HG02798 (cell line): ENCODE measurements at regions not wholly inside any gene's neighbourhood (a gene's known extent, or its start where the extent isn't known, plus 50 kb on each side); places are given as distances from the start of the nearest gene placed in this dataset.
"Not testable (repeated sequence)": the region's sequence is repeated elsewhere in the genome, so short reads cannot be mapped to it uniquely, and the experiment has no call there.

Source experiments
- ATAC-seq: cut with Tn5 transposase; IDR thresholded peaks from one replicate; pipeline ENCODE4 v1.9.1; 2021; ENCODE audit warnings: mild to moderate bottlenecking; ENCODE audit not compliant: unreplicated experiment, poor library complexity

DNA sequence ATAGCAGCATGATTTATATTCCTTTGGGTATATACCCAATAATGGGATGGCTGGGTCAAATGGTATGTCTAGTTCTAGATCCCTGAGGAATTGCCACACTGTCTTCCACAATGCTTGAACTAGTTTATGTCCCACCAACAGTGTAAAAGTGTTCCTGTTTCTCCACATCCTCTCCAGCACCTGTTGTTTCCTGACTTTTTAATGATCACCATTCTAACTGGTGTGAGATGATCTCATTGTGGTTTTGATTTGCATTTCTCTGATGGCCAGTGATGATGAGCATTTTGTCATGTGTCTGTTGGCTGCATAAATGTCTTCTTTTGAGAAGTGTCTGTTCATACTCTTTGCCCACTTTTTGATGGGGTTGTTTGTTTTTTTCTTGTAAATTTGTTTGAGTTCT is 54.0 kb upstream of the GPR89A start:
- not testable (repeated sequence) for ATAC-seq

- no peak for ATAC-seq
These were observed 62.7 kb upstream of the GPR89A start for GRCh38 chr1:145545055-145545454.

DNA sequence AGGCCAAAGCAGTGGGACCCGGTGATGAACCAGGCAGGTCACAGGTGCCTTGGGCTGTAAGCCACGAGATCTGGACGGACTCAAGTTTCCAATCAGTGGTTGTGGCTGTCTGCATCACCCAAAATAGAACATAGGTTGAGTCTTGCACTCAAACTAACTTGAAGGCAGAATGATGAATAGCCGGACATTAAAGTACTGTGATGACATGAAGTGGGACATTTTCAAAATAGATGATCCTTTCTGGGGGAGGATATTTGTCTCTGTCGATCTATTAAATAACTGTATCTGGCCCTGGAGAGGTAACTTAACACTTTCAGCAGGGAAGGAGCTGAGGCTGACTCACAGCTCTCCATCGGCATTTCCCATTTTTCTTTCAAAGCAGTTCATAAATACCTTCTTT is 66.1 kb upstream of the GPR89A start:
- ATAC-seq = not testable (repeated sequence)

DNA sequence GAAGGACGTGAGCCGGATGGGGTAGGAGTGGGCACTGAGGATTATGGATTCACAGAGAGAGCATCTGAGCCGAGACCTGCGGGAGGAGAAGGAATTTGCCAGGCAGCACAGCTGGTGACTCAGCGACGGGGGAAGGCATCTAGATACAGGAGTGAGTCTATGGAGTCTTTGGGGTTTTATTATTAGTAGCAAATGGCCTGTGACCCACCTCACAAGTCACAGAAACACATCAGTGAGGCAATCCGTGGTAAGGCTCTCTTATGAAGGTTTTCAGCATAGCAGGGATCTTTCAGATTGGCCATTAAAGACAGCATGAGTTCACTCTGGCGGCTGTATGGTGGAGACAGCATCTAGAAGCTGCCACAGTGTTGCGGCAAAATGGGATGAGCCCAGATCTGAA is 66.5 kb upstream of the GPR89A start:
- not testable (repeated sequence) for ATAC-seq

- ATAC-seq = not testable (repeated sequence)
These were observed 69.5 kb upstream of the GPR89A start for GRCh38 chr1:145538118-145538882.

DNA sequence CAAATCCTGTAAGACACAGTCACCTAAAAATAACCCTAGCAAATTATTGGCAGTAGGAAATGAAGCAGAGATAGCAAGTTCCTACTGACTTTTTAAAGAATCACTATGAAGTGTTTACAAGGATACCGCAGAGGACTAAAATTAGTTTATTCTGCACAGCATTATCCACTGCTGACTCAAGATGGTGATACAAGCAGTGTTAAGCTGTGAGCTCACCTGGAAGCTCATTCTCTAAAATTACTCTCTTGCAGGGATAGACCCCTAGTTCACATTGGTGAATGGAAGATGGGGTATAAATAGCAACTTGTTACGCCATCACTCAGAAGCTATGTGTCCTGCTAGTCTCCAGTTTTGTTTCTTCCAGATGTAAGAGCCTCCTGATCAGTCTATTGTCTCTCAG is 70.8 kb upstream of the GPR89A start:
- not testable (repeated sequence) for ATAC-seq

- not testable (repeated sequence) for ATAC-seq
These were observed 72.3 kb upstream of the GPR89A start for GRCh38 chr1:145535461-145535860.

DNA sequence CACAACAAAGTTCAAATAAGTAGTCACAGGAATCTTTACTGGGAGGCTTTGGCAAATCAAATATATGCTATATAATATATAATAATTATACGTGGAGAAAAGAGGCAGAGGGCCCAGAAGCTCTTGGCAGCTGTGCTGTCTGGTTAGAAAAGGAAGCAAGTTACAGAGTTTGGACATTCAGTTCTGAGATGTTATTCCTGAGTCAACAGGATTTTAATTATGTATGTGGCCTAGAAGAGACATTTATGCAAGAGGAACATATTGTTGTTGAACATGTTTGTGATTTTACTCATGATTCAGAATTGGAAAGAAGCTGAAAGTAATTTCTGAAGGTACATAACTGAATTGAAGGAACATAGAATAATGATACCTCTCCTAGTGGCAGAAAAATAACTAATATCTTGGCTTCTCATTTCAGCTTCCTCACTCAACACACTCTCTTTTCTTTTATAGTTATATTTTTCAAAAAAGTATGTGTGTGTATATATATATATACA is 79.7 kb upstream of the GPR89A start:
- not testable (repeated sequence) for ATAC-seq

DNA sequence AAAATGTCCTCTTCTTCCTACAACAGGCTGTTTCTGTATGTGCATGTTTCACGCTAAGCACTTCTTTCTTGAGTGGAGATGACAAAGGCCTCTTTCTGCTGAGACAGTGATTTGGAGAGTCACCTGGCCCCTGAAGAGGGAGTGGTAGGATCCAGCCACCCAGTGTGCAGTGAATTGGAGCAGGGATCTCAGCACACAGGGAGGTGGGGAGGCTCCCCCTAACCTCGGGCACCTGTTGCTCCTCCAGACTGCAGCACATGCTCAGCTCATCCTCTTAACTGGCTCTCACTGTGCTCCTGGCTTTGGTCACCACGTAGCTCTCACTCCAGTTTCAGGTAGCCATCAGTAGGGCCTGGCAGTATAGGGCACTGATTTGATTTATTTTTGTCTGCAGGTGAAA is 87.6 kb upstream of the GPR89A start:
- ATAC-seq = not testable (repeated sequence)

GRCh38 chr1:145519302-145519701 is 88.5 kb upstream of the GPR89A start:
- ATAC-seq = not testable (repeated sequence)

GRCh38 chr1:145513017-145513416 is 87.6 kb upstream of the NBPF20 start:
- not testable (repeated sequence) for ATAC-seq

GRCh38 chr1:145508053-145508452 is 82.7 kb upstream of the NBPF20 start:
- ATAC-seq = peak; percentile 74

GRCh38 chr1:145505663-145506647 is 80.6 kb upstream of the NBPF20 start:
- ATAC-seq = peak; percentile 49

DNA sequence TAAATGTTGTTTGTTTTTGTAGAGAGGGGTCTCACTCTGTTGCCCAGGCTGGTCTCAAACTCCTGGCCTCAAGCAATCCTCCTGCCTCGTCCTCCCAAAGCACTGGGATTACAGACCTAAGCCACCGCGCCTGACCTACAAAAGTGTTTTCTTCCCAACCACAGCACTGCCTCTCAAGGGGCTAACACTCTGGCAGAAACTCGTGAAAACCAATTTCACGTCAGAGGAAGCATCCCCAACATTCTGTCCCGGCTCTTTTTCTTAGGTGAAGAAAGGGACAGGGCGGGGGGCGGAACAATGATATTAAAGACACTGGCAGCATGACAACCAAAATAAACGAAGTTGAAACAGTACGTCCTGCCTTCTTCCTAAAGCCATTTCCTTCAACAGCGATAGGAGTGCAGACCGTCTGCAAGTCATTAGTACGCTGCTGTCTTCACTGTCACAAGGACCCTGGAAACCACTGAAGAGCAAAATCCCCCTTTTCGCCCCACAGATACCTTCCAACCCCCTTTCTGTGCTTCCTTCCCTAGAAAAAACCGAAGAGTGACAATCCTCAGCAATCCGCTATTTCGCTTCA is 79.5 kb upstream of the NBPF20 start:
- not testable (repeated sequence) for ATAC-seq

- ATAC-seq = not testable (repeated sequence)
These were observed 78.9 kb upstream of the NBPF20 start for GRCh38 chr1:145504310-145504709.

- ATAC-seq = not testable (repeated sequence)
These were observed 74.8 kb upstream of the NBPF20 start for GRCh38 chr1:145500251-145500650.

GRCh38 chr1:145495077-145495871 is 69.9 kb upstream of the NBPF20 start:
- ATAC-seq = not testable (repeated sequence)

- ATAC-seq = not testable (repeated sequence)
These were observed 63.0 kb upstream of the NBPF20 start for GRCh38 chr1:145488193-145488933.

- ATAC-seq = peak; percentile 18
These were observed 61.8 kb upstream of the NBPF20 start for GRCh38 chr1:145487156-145487555.
